GM21619 (cell line): ENCODE measurements at regions not wholly inside any gene's neighbourhood (a gene's known extent, or its start where the extent isn't known, plus 50 kb on each side); places are given as distances from the start of the nearest gene placed in this dataset.

Experiments used
- ATAC-seq: cut with Tn5 transposase; IDR thresholded peaks from one replicate; pipeline ENCODE4 v1.9.1; 2021; ENCODE audit not compliant: unreplicated experiment

- no peak for ATAC-seq
These were observed 707.8 kb upstream of the LMCD1 start for GRCh38 chr3:7793786-7794185.

GRCh38 chr3:7798276-7798675, 703.3 kb upstream of the LMCD1 start:
- ATAC-seq: no peak

GRCh38 chr3:7800006-7800780, 701.4 kb upstream of the LMCD1 start:
- no peak for ATAC-seq

- no peak for ATAC-seq
These were observed 689.1 kb upstream of the LMCD1 start for GRCh38 chr3:7812490-7812889.

GRCh38 chr3:7813365-7813764, 688.3 kb upstream of the LMCD1 start:
- no peak for ATAC-seq

- no peak for ATAC-seq
These were observed 684.4 kb upstream of the LMCD1 start for GRCh38 chr3:7817239-7817638.

GRCh38 chr3:7820969-7821368, 680.7 kb upstream of the LMCD1 start:
- ATAC-seq: no peak

- no peak for ATAC-seq
These were observed 679.8 kb upstream of the LMCD1 start for GRCh38 chr3:7821858-7822257.

- ATAC-seq: no peak
These were observed 660.2 kb upstream of the LMCD1 start for GRCh38 chr3:7841451-7841850.

- no peak for ATAC-seq
These were observed 658.2 kb upstream of the LMCD1 start for GRCh38 chr3:7843441-7843840.

GRCh38 chr3:7847021-7847420, 654.6 kb upstream of the LMCD1 start:
- no peak for ATAC-seq

GRCh38 chr3:7847521-7847920, 654.1 kb upstream of the LMCD1 start:
- no peak for ATAC-seq

- no peak for ATAC-seq
These were observed 647.4 kb upstream of the LMCD1 start for GRCh38 chr3:7854266-7854665.

- ATAC-seq: no peak
These were observed 646.9 kb upstream of the LMCD1 start for GRCh38 chr3:7854721-7855120.

- no peak for ATAC-seq
These were observed 636.0 kb upstream of the LMCD1 start for GRCh38 chr3:7865611-7866010.

GRCh38 chr3:7867587-7867986, 634.0 kb upstream of the LMCD1 start:
- no peak for ATAC-seq

- ATAC-seq: no peak
These were observed 630.5 kb upstream of the LMCD1 start for GRCh38 chr3:7871003-7871560.

GRCh38 chr3:7874116-7874515, 627.5 kb upstream of the LMCD1 start:
- no peak for ATAC-seq

GRCh38 chr3:7875925-7876324, 625.7 kb upstream of the LMCD1 start:
- ATAC-seq: no peak

- ATAC-seq: no peak
These were observed 624.8 kb upstream of the LMCD1 start for GRCh38 chr3:7876741-7877297.

- no peak for ATAC-seq
These were observed 624.3 kb upstream of the LMCD1 start for GRCh38 chr3:7877312-7877711.

- no peak for ATAC-seq
These were observed 622.1 kb upstream of the LMCD1 start for GRCh38 chr3:7879572-7879971.

GRCh38 chr3:7881946-7882345, 619.7 kb upstream of the LMCD1 start:
- ATAC-seq: no peak
